Kidney (tissue), 13 donors: ENCODE measurements at regions not wholly inside any gene's neighbourhood (a gene's known extent, or its start where the extent isn't known, plus 50 kb on each side); places are given as distances from the start of the nearest gene placed in this dataset.

Experiments
- DNase-seq, 5 donors: peaks; one replicate each; pipeline ENCODE4 v3.0.0-alpha.2; 2013 to 2020
- FAIRE-seq: peaks from 2 replicates; lab custom pipeline; 2012; peaks lifted over from hg19 to GRCh38; lab: Jason Lieb, UNC
- H3K27ac ChIP-seq, 2 donors: one replicate each; pipeline ENCODE4 v1.7.0; 2013; ENCODE audit warnings: low read depth in 2 of 2, low read length in 2 of 2, inconsistent platforms in 1 of 2
- H3K27me3 ChIP-seq: one replicate; pipeline ENCODE4 v1.7.1; 2013; ENCODE audit warnings: low read length, inconsistent platforms; ENCODE audit not compliant: control insufficient read depth, insufficient read depth
- H3K36me3 ChIP-seq, 3 donors: one replicate each; pipeline versions ENCODE4 v1.7.0 to v1.7.1; 2013; ENCODE audit warnings: low read length in 3 of 3, control low read depth in 1 of 3, inconsistent platforms in 1 of 3; ENCODE audit not compliant: insufficient read depth in 3 of 3, control insufficient read depth in 2 of 3
- H3K4me1 ChIP-seq, 3 donors: one replicate each; pipeline versions ENCODE4 v1.7.0 to v1.7.1; 2013; ENCODE audit warnings: low read length in 3 of 3, inconsistent platforms in 1 of 3, low read depth in 1 of 3; ENCODE audit not compliant: control insufficient read depth in 2 of 3, insufficient read depth in 2 of 3
- H3K4me3 ChIP-seq, 3 donors: one replicate each; pipeline versions ENCODE4 v1.7.0 to v1.8.1; 2013; ENCODE audit warnings: low read length in 3 of 3, control low read depth in 1 of 3, inconsistent platforms in 1 of 3
- H3K9ac ChIP-seq, 3 donors: one replicate each; pipeline versions ENCODE4 v1.7.0 to v1.7.1; 2013; ENCODE audit warnings: low read length in 3 of 3, control low read depth in 1 of 3, inconsistent platforms in 1 of 3
- H3K9me3 ChIP-seq, 3 donors: one replicate each; pipeline versions ENCODE4 v1.7.0 to v1.7.1; 2013; ENCODE audit warnings: low read length in 3 of 3, control low read depth in 1 of 3, inconsistent platforms in 1 of 3; ENCODE audit not compliant: control insufficient read depth in 2 of 3, insufficient read depth in 1 of 3
- intact Hi-C: fragments of 100-400 bp; cut with DNase I; formaldehyde crosslinking; loops from one replicate; pipeline ENCODE4 v1.11.1; 2022
- TF ChIP-seq, protein P1 (sequence below): IDR thresholded peaks from 3 replicates; pipeline ENCODE4 v1.5.1; 2012; ENCODE audit warnings: mild to moderate bottlenecking, moderate library complexity, borderline replicate concordance; ENCODE audit not compliant: insufficient read depth; ENCODE audit errors: extremely low read depth
- donor health status: control.
- donor health status: control.
- donor health status: control.
- donor health status: control.
- donor health status: control.
- donor health status: DM: yes; HTN: yes; CAD: no.
- donor health status: Normal renal cell carcinoma (clear cell type).

DNA sequence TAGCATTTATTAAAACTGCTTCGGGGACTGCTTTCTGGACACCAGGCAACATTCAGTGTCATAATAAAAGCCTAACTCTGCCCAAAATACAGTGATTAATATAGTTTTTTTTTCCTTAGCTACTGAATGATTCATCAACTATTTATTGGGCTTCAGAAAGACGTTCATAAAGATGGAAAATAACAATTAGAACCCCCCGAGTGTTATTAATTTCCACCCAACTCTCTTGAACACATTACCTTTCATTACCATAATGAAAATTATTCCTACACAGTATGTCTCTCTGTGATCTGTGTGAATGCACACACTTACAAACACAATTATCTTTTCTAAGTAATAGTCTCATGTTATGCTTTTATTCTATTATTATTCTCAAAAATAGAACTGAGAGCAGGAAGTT is 473.0 kb downstream of the ADAMTS20 start:
- intact Hi-C loops: no loop called here
- H3K4me1 ChIP-seq: no peaks in the 10 kb centered on the region
- H3K27me3 ChIP-seq: no peaks in the 10 kb centered on the region
- no peak overlapping the region for H3K4me3 ChIP-seq
- TF ChIP-seq, protein P1, sequence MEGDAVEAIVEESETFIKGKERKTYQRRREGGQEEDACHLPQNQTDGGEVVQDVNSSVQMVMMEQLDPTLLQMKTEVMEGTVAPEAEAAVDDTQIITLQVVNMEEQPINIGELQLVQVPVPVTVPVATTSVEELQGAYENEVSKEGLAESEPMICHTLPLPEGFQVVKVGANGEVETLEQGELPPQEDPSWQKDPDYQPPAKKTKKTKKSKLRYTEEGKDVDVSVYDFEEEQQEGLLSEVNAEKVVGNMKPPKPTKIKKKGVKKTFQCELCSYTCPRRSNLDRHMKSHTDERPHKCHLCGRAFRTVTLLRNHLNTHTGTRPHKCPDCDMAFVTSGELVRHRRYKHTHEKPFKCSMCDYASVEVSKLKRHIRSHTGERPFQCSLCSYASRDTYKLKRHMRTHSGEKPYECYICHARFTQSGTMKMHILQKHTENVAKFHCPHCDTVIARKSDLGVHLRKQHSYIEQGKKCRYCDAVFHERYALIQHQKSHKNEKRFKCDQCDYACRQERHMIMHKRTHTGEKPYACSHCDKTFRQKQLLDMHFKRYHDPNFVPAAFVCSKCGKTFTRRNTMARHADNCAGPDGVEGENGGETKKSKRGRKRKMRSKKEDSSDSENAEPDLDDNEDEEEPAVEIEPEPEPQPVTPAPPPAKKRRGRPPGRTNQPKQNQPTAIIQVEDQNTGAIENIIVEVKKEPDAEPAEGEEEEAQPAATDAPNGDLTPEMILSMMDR: no peak
- H3K27ac ChIP-seq: no peak overlapping the region
- FAIRE-seq (no peak), DNase-seq (no peak)
- H3K9me3 ChIP-seq: no peaks in the 10 kb centered on the region
- no peaks in the 10 kb centered on the region for H3K36me3 ChIP-seq
- H3K9ac ChIP-seq: no peak overlapping the region

DNA sequence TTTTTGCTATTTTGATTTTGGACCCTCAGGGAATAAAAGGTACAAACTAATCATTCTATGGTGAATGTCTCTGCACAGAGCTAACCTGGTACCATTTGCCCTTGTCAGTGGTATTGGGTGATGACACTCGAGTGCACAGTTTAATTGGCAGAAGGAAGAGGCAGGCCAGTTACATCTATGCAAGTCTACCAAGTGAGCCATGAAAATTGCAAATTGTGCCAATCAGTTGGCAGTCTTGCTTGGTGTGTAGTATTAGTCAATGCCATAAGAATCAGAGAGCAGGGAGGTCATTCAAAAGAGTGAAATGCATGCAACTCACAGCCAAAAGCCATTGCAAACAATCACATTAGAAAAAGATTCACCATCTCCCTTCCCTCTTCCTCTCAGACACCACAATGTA is 479.6 kb downstream of the ADAMTS20 start:
- intact Hi-C loops: no loop called here
- no peaks in the 10 kb centered on the region for H3K4me1 ChIP-seq
- no peaks in the 10 kb centered on the region for H3K27me3 ChIP-seq
- no peaks in the 10 kb centered on the region for H3K36me3 ChIP-seq
- DNase-seq (no peak), FAIRE-seq (no peak)
- H3K4me3 ChIP-seq: no peak overlapping the region
- TF ChIP-seq, protein P1: no peak
- H3K27ac ChIP-seq: no peak overlapping the region
- no peak overlapping the region for H3K9ac ChIP-seq
- no peaks in the 10 kb centered on the region for H3K9me3 ChIP-seq

DNA sequence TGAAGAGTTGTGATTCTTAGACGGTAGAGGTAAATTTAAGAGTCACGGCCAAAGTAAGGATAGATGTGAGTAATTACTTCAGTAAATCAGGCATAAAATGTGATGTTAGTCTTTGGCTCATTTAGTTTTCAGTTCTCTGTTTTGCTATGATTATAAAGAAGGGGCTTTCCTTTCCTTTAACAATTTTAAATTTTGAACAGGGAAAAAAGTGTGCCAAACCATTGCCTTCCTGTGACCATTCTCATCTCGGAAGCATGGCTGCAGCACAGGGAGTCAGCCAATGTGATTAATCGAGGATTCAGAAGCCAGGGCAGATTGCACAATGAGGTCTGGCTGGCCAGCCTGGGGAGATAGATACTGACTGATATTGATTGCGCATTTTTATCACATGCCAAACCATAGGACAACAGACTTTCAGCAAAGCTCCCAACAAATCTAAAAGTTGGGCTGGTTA is 480.2 kb upstream of the PRICKLE1 start:
- Histone ChIP-seq H3K4me3 (no peak overlapping the region), H3K9me3 (no peaks in the 10 kb centered on the region), H3K9ac (no peak overlapping the region), H3K27ac (no peak overlapping the region), H3K27me3 (no peaks in the 10 kb centered on the region), H3K36me3 (no peaks in the 10 kb centered on the region), H3K4me1 (no peaks in the 10 kb centered on the region)
- FAIRE-seq: no peak
- TF ChIP-seq, protein P1: no peak
- intact Hi-C loops: no loop called here
- DNase-seq: no peak

DNA sequence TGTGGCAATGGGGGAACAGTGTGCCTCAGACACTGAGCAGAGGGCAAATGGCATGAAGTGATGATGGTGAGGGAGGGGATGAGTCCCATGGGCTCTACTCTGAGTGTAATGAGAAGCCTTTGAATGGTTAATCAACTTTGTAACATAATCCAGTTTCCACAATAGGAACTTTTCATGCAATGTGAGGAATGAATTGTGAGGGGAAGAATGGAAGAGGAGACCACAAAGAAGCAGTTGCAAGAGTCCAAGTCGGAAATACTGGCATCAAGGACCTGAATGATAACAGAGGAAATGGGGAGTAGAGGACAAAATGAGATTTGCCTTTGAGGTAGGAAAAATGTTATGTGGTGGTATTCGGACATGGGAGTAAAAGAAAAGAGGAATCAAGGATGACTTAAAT is 476.9 kb upstream of the PRICKLE1 start:
- no peak overlapping the region for H3K4me3 ChIP-seq
- TF ChIP-seq, protein P1: no peak
- no peak for DNase-seq
- H3K9ac ChIP-seq: no peak overlapping the region
- no peaks in the 10 kb centered on the region for H3K4me1 ChIP-seq
- no peaks in the 10 kb centered on the region for H3K27me3 ChIP-seq
- H3K36me3 ChIP-seq: no peaks in the 10 kb centered on the region
- no peak for FAIRE-seq
- intact Hi-C loops: no loop called here
- no peaks in the 10 kb centered on the region for H3K9me3 ChIP-seq
- no peak overlapping the region for H3K27ac ChIP-seq
